GM12878 (cell line): ENCODE measurements at regions not wholly inside any gene's neighbourhood (a gene's known extent, or its start where the extent isn't known, plus 50 kb on each side); places are given as distances from the start of the nearest gene placed in this dataset.

ENCODE experiments used
- ATAC-seq: fragments of 200-7000 bp; cut with Tn5 transposase; 3 replicates; pipeline ENCODE4 v1.9.1; 2020; ENCODE audit warnings: mild to moderate bottlenecking, moderate library complexity
- BruUV-seq: library from RNA; stranded (reverse); fragments of 400-500 nt; replicated peaks from 2 replicates; lab custom pipeline; 2021; lab: Mats Ljungman, UMichigan
- CTCF ChIA-PET: fragments of 300-600 bp; sonication (Branson Sonifier 250); formaldehyde crosslinking; extraction: SDS; loops from one replicate; lab custom pipeline; 2021; ENCODE audit warnings: inconsistent platforms; lab: Yijun Ruan, JAX
- POLR2A ChIA-PET: fragments of 350-600 bp; formaldehyde crosslinking; extraction: SDS; loops from one replicate; lab custom pipeline; 2021; ENCODE audit warnings: inconsistent platforms; lab: Charles Lee
- RAD21 ChIA-PET: fragments of 300-600 bp; sonication (Branson Sonifier 250); formaldehyde crosslinking; loops from one replicate; lab custom pipeline; 2023; ENCODE audit warnings: antibody characterized with exemption; ENCODE audit not compliant: unreplicated experiment; lab: Charles Lee
- SMC1A ChIA-PET: fragments of 300-600 bp; sonication (Branson Sonifier 250); formaldehyde crosslinking; loops from one replicate; lab custom pipeline; 2023; ENCODE audit not compliant: unreplicated experiment, uncharacterized antibody; lab: Charles Lee
- DNase-seq: peaks from one replicate; pipeline ENCODE4 v3.0.0-alpha.2; 2011; ENCODE audit warnings: low read depth, low spot score
- FAIRE-seq: peaks from 3 replicates; lab custom pipeline; 2011; peaks lifted over from hg19 to GRCh38; lab: Jason Lieb, UNC
- H2AFZ ChIP-seq: 2 replicates; pipeline ENCODE4 v1.6.0; 2011; ENCODE audit warnings: low read depth, low read length, control low read depth; ENCODE audit not compliant: control insufficient read depth
- H3K27ac ChIP-seq: 2 replicates; pipeline ENCODE4 v1.5.1; 2011; ENCODE audit warnings: control low read depth; ENCODE audit not compliant: control insufficient read depth, insufficient read depth
- H3K27me3 ChIP-seq, 2 experiments: replicated peaks in 1 of 2; 2 replicates each; pipeline versions ENCODE4 v1.6.0 to v1.6.1; 2011; ENCODE audit warnings: low read length in 1 of 2; ENCODE audit not compliant: control insufficient read depth in 2 of 2, insufficient read depth in 2 of 2
- H3K36me3 ChIP-seq, 2 experiments: 2 replicates each; pipeline ENCODE4 v1.5.1; 2011; ENCODE audit warnings: low read length in 1 of 2; ENCODE audit not compliant: control insufficient read depth in 2 of 2, insufficient read depth in 2 of 2
- H3K4me1 ChIP-seq: 2 replicates; pipeline ENCODE4 v1.6.1; 2011; ENCODE audit warnings: mild to moderate bottlenecking, low read length, moderate library complexity, mixed read lengths; ENCODE audit not compliant: control insufficient read depth, insufficient read depth
- H3K4me2 ChIP-seq: 2 replicates; pipeline ENCODE4 v1.6.0; 2011; ENCODE audit warnings: control low read depth; ENCODE audit not compliant: control insufficient read depth, insufficient read depth
- H3K4me3 ChIP-seq: fragments of 200-600 bp; sonication (generic); 2 replicates; pipeline ENCODE4 v1.5.1; 2016
- H3K79me2 ChIP-seq: 2 replicates; pipeline ENCODE4 v1.6.0; 2011; ENCODE audit warnings: low read length; ENCODE audit not compliant: control insufficient read depth, insufficient read depth
- H3K9ac ChIP-seq: 2 replicates; pipeline ENCODE4 v1.8.0; 2011; ENCODE audit warnings: low read length, control low read depth, mixed read lengths; ENCODE audit not compliant: control insufficient read depth, insufficient read depth
- H3K9me3 ChIP-seq: replicated peaks from 3 replicates; pipeline ENCODE4 v1.5.1; 2011; ENCODE audit warnings: mild to moderate bottlenecking, low read length; ENCODE audit not compliant: control insufficient read depth, insufficient read depth
- H4K20me1 ChIP-seq: 2 replicates; pipeline ENCODE4 v1.6.0; 2011; ENCODE audit not compliant: control insufficient read depth, insufficient read depth
- ATF2 ChIP-seq: IDR thresholded peaks from 2 replicates; pipeline ENCODE4 v1.6.1; 2012; ENCODE audit warnings: low read length, inconsistent platforms
- CREM ChIP-seq: IDR thresholded peaks from 2 replicates; pipeline ENCODE4 v1.6.1; 2014; ENCODE audit warnings: antibody characterized with exemption, low read depth
- MXI1 ChIP-seq: fragments of 150-350 bp; IDR thresholded peaks from 2 replicates; pipeline ENCODE4 v1.6.1; 2011; ENCODE audit warnings: low read depth, mild to moderate bottlenecking, inconsistent platforms, low read length, improper control_type of control experiment
- POLR2A ChIP-seq: IDR thresholded peaks from 2 replicates; pipeline ENCODE4 v1.6.1; 2011; ENCODE audit warnings: low read depth, mild to moderate bottlenecking, low read length
- SKIL ChIP-seq: fragments of 450-650 bp; IDR thresholded peaks from 2 replicates; pipeline ENCODE4 v1.6.1; 2017; ENCODE audit warnings: mild to moderate bottlenecking, low read depth, inconsistent platforms; ENCODE audit not compliant: poor library complexity, severe bottlenecking
- SPI1 ChIP-seq: IDR thresholded peaks from 2 replicates; pipeline ENCODE4 v1.6.1; 2011; ENCODE audit warnings: low read depth, mild to moderate bottlenecking, low read length, moderate library complexity, borderline replicate concordance; ENCODE audit not compliant: insufficient read depth
- STAT1 ChIP-seq: fragments of 450-650 bp; conservative IDR thresholded peaks from 2 replicates; pipeline ENCODE4 v1.6.1; 2014; ENCODE audit warnings: antibody characterized with exemption, mild to moderate bottlenecking
- WRNIP1 ChIP-seq: IDR thresholded peaks from 2 replicates; pipeline ENCODE4 v1.6.1; 2011; ENCODE audit warnings: low read depth, low read length, improper control_type of control experiment, borderline replicate concordance
- WGBS: methylation state at CpG from one replicate; pipeline ENCODE4 v1.1.6; 2016; ENCODE audit warnings: low lambda C conversion rate; ENCODE audit not compliant: insufficient replicate concordance, insufficient coverage; ENCODE audit errors: missing lambda C conversion rate; 5-methylcytosine and 5-hydroxymethylcytosine counted together
- in situ Hi-C: fragments of 300-500 bp; cut with MboI; formaldehyde crosslinking; loops from 9 replicates; pipeline ENCODE4 v1.14.3; 2018; ENCODE audit warnings: mixed read lengths
- intact Hi-C: fragments of 100-400 bp; cut with micrococcal nuclease; formaldehyde crosslinking; loops from one replicate; pipeline ENCODE4 v1.14.2; 2022; ENCODE audit not compliant: unreplicated experiment

- no peak for TF ChIP-seq SKIL
- TF ChIP-seq, all 136 proteins: peak for 0
These were observed 65.2 kb upstream of the LARGE1 start (continued) for GRCh38 chr22:33985506-33985905.

- SMC1A ChIA-PET, result no interaction called here
- CTCF ChIA-PET, result no interaction called here
These were observed 66.0 kb upstream of the LARGE1 start for GRCh38 chr22:33986167-33986771.

GRCh38 chr22:33986954-33987353, 66.7 kb upstream of the LARGE1 start:
- SMC1A ChIA-PET, result no interaction called here
- intact Hi-C loops, result no loop called here
- Histone ChIP-seq H2AFZ (no peak overlapping the region), H3K4me2 (no peak overlapping the region), H3K27ac (no peak overlapping the region), H3K79me2 (no peaks in the 10 kb centered on the region), H3K9ac (no peak overlapping the region), H3K4me3 (no peak overlapping the region), H4K20me1 (no peaks in the 10 kb centered on the region), H3K4me1 (peaks cover 11% of the 10 kb centered on the region; the same call in 1 of the 2 replicates), H3K9me3 (no peaks in the 10 kb centered on the region), H3K36me3 (no peaks in the 10 kb centered on the region), H3K27me3 (no peaks in the 10 kb centered on the region)
- TF ChIP-seq MXI1, result no peak
- no peak for TF ChIP-seq STAT1
- no peak for TF ChIP-seq ATF2
- no peak for TF ChIP-seq CREM
- no peak for TF ChIP-seq POLR2A
- BruUV-seq, result no TSS peak
- RAD21 ChIA-PET, result no interaction called here
- no peak for ATAC-seq
- in situ Hi-C loops, result no loop called here
- CTCF ChIA-PET, result no interaction called here
- POLR2A ChIA-PET, result no interaction called here
- 49% methylated on average over 5 of the region's 5 CpGs for WGBS
- FAIRE-seq, result no peak
- DNase-seq, result no peak

More at GRCh38 chr22:33986167-33986771, 66.0 kb upstream of the LARGE1 start:
- Histone ChIP-seq H3K4me3 (no peak overlapping the region), H3K36me3 (no peaks in the 10 kb centered on the region), H4K20me1 (no peaks in the 10 kb centered on the region), H3K27ac (no peak overlapping the region), H3K4me2 (no peak overlapping the region), H2AFZ (no peak overlapping the region), H3K79me2 (no peaks in the 10 kb centered on the region), H3K27me3 (no peaks in the 10 kb centered on the region), H3K9me3 (no peaks in the 10 kb centered on the region), H3K4me1 (peaks cover 11% of the 10 kb centered on the region; the same call in 1 of the 2 replicates), H3K9ac (no peak overlapping the region)
- no peak for FAIRE-seq
- peak; percentile 49 for ATAC-seq
- in situ Hi-C loops (no loop called here), intact Hi-C loops (no loop called here)
- ChIA-PET POLR2A (no interaction called here), RAD21 (no interaction called here)
- DNase-seq, result no peak
- no TSS peak for BruUV-seq
- WGBS, result 9% methylated on average over 6 of the region's 6 CpGs
- TF ChIP-seq SPI1, result peak; percentile 80
- no peak for TF ChIP-seq WRNIP1
